ENCODE measurements at regions not wholly inside any gene's neighbourhood (a gene's known extent, or its start where the extent isn't known, plus 50 kb on each side); places are given as distances from the start of the nearest gene placed in this dataset.
"Not testable (repeated sequence)": the region's sequence is repeated elsewhere in the genome, so short reads cannot be mapped to it uniquely, and the experiment has no call there.

DNA sequence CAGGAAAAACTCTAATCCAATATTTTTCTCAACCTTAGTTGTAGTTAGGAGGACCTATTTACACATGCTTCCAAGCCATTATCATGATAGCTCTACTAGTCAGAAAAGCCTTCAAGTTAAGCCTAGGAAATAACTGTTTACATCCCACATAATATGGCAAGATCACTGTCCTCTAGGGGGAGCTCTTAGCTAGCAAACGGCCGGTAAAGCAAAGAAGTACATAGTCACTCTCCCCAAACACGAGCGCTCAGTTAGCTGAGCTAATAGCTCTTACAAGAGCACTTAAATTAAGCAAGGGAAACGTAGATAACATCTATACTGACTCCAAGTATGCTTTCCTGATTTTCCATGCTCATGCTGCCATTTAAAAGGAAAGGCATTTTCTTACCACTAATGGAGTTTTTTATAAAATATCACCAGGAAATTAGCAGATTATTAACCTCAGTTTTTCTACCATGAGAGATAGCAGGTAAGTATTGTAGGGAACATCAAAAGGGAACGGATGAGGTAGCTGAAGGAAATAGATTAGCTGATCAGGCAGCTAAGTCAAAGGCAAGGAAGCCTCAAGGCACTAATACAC lies 100.6 kb upstream of the PABPC3 start:
- peak; percentile 56 for DNase-seq (ENCODE audit: low spot score)

DNA sequence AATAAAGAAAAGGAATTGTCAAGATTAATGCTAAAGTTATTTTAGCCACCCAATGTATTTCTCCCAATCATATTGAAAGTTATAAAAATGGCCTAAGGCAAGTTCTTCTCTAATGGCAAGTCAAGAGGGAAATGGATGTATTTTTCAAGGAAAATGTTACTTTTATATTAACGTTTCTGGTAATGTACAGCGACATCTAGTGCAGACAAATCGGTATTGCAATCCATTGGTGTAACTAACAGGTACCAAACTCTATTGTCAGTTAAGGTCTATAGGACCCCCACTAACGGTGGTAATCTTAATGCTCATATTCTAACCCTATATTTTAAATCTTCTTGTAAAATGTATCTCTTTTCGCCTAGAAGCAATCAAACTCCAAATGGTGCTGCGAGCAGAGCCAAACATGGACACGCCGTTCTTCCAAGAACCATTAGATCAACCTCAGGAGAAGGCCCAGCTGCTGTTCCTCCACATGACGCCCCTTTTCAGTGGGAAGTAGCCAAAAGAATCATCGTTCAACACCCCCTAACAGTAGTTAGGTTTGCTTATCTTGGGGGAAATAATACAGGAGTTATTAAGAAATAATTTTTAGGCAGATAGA lies 98.5 kb upstream of the PABPC3 start:
- no peak for DNase-seq (ENCODE audit: low spot score)

GRCh38 chr13:24998433-24998832 lies 97.5 kb upstream of the PABPC3 start:
- no peak for DNase-seq (ENCODE audit: low spot score)

GRCh38 chr13:25001476-25002206 lies 94.3 kb upstream of the PABPC3 start:
- no peak for DNase-seq (ENCODE audit: low spot score)

DNA sequence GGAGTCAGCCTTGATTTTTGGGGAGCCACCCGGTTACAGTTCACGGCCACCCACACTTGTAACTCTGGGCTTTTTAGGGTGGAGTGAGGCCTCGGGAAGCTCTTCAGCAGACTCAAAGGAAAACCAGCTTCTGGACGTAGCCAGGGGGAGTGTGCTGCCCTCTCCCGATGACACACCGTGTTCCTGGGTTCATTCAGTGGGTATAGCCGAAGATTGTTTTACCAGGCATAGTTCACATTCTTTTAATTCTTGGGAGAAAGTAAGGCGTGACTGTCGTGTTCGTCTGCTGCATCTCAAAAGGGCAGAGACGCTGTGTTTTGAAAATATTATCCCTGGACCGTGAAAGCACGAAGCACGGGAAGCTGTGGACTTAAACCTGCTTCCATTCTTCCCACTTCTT lies 93.6 kb upstream of the PABPC3 start:
- not testable (repeated sequence) for DNase-seq (ENCODE audit: low spot score)

- DNase-seq (ENCODE audit: low spot score): not testable (repeated sequence)
These were observed 91.4 kb upstream of the PABPC3 start for GRCh38 chr13:25004489-25004888.

GRCh38 chr13:25005050-25005497 lies 90.9 kb upstream of the PABPC3 start:
- not testable (repeated sequence) for DNase-seq (ENCODE audit: low spot score)

DNA sequence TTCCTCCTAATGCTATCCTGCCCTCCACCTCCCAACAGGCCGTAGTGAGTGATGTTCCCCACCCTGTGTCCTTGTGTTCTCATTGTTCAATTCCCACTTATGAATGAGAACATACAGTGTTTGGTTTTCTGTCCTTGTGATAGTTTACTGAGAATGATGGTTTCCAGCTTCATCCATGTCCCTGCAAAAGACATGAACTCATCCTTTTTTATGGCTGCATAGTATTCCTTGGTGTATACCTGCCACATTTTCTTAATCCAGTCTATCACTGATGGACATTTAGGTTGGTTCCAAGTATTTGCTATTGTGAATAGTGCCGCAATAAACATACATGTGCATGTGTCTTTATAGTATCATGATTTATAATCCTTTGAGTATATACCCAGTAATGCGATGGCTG lies 88.5 kb upstream of the PABPC3 start:
- not testable (repeated sequence) for DNase-seq (ENCODE audit: low spot score)

GRCh38 chr13:25014398-25014973 lies 81.5 kb upstream of the PABPC3 start:
- not testable (repeated sequence) for DNase-seq (ENCODE audit: low spot score)

DNA sequence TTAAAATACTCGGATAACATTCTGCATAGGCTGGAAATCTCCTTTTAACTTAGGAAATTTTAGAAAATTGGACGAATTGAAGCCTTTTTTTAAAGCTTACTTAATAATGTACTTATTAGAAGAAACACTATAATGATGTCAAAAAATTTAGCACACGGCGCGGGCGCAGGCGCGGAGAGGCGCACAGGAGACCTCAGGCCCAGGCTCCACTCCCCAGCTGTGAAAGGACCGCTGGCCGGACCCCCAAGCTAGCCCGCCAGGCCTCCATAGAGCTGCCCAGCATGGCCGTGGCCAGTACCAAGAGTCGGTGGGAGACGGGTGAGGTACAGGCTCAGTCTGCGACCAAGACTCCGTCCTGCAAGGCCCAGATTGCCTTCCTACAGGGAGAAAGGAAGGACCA lies 78.8 kb upstream of the PABPC3 start:
- DNase-seq (ENCODE audit: low spot score): not testable (repeated sequence)

DNA sequence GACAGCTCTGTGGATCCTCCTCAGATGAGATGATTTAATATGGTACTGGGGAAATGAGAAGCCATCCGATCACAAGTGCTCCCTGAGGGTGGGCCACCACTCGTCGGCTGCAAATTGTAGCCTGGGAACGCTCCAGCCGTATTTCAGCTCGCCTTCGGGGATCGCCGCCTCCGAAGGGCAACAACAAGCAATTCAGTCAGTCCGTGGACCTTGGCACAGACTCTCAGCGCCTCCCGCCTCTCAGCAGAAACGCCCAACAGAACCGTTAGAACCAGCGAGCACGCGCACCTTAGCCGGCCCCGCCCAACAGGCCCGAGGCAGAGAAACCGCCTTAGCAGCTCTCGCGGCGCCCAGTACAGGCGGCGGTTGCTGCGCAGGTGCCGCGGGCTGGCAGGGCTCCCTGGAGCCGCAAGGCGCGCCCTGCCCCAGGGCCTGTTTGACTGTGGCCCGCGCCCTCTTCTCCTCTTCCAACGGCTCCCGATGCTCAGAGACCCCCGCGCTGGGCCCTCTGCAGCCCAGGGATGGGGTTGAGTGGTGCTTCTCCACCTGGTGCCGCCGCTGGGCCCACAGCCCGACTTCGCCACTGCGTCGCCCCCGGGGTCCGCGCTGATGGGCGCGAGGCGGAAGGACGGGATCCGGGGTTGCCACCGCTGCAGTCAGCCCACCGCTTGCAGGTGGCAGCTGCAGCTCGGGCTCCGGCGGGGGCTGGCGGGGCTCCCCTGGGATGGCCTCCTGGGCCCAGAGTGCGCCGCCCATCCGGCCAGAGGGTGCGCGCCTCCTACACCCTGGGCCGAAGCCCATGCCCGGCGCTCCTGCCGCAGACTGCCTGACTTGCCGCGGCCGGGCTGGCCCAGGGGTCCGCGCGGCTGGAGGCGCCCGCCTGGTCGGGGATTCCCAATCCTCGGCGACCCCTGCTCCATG lies 77.9 kb upstream of the PABPC3 start:
- DNase-seq (ENCODE audit: low spot score): not testable (repeated sequence)

DNA sequence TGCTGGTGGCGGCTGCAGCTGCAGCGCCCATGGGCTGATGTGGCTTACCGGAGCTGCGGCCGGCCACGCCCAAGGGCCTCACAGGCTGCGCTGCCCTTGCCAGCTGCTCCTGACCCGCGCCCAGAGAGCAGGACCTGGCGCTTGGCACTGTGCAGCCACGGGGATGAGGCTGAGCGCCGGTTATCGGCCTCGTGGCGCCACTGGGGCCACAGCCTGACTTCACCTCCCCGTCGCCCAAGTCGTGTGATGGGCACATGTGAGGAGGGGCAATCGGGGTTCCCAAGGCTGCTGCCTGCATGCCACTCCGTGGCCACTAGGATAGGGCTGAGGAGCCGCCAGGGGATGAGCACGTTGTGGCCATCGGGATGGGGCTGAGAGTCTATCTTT lies 77.2 kb upstream of the PABPC3 start:
- no peak for DNase-seq (ENCODE audit: low spot score)

DNA sequence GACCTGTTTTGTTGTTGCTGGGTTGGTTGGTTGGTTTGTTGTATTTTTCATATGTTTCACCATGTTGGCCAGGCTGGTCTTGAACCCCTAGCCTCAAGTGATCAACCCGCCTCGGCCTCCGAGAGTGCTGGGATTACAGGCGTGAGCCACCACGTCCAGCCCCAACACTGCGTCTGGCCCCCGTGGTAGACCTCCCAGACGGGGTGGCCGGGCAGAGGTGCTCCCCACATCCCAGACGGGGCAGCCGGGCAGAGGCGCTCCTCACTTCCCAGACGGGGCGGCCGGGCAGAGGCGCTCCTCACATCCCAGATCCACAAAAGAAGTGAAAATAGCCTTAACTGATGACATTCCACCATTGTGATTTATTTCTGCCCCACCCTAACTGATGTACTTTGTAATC lies 76.2 kb upstream of the PABPC3 start:
- not testable (repeated sequence) for DNase-seq (ENCODE audit: low spot score)

GRCh38 chr13:25024175-25024574 lies 71.8 kb upstream of the PABPC3 start:
- no peak for DNase-seq (ENCODE audit: low spot score)

DNA sequence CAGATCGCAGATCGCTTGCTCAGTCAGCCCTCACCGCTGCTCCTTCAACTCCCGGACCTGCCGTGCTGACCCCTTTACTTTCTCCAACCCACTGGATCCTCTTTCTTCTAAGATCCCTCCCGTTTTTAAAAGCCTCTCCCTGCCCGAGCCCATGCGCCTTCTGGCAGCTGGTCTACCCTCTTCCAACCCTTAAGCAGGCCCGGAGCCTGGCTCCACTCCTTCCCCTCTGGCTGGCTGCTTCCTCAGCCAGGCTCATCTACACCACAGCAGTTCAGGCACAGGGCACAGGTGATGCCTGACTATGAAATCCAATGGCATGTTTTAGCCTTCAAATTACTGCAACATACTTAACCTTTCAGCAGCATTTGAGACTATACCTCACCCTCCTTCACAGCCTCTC lies 63.8 kb upstream of the PABPC3 start:
- no peak for DNase-seq (ENCODE audit: low spot score)

- no peak for DNase-seq (ENCODE audit: low spot score)
These were observed 61.8 kb upstream of the PABPC3 start for GRCh38 chr13:25034173-25034572.

DNA sequence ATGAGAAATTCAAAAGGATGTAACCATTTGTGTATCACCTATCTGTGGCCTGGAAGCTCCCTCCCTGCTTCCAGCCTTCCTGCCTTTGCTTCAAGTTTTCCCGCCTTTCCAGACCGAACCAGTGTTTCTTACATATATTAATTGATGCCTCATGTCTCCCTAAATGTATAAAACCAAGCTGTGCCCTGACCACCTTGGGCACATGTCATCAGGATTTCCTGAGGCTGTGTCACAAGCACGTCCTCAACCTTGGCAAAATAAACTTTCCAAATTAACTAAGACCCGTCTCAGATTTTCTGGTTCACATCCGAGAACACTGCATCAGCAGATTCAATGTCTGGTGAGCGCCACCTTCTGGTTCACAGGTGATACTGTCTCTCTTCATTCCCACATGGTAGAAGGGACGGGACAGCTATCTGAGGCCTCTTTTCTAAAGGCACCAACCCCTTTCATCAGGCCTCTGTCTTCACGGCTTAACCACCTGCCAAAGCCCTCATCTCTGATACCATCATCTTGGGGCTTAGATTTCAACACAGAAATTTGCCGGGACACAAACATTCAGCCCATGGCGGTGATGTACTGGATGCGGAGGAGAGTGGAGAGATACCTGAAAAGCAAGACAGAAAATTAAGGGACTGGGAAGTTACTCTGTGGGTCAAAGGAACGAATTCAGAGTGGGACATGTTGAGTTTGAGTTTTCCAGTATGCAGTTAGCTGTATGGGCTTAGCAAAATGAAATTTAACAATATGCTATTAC lies 58.7 kb upstream of the PABPC3 start:
- peak; percentile 49 for DNase-seq (ENCODE audit: low spot score)

DNA sequence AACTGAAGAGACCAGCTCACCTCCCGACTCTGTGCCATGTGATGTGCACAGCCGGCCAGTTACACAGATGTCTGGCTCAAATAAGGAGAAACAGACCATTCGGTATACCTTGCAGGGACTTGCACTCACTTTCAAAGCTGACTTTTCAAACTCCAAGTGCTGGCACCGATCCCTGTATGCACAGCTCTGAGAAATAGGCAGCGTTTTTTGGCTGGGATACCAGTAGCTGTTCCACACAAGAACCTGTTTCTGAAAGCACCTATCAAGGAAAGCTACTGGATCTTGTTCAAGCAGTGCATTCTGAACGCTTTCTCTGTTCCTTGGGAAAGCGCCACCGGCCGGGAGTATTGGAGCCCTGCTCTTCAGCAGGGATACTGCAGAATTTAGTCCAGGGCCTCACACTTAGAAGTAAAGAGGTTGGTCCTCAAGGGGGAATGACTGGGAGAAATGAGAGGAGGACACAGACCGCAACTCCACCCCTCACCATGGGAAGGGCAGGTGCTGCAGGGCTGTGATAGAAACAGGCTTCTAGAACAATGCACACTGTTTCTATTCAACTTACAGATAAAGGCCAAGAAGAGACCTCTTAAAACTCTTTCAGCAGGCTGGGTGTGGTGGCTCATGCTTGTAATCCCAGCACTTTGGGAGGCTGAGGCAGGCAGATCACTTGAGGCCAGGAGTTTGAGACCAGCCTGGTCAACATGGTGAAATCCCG lies 53.6 kb upstream of the PABPC3 start:
- DNase-seq (ENCODE audit: low spot score): no peak

GRCh38 chr13:25044071-25044470 lies 51.9 kb upstream of the PABPC3 start:
- DNase-seq (ENCODE audit: low spot score): no peak

All from ureter (tissue), 1 donor.